GM19372 (cell line): ENCODE measurements at regions not wholly inside any gene's neighbourhood (a gene's known extent, or its start where the extent isn't known, plus 50 kb on each side); places are given as distances from the start of the nearest gene placed in this dataset.
"Not testable (repeated sequence)": the region's sequence is repeated elsewhere in the genome, so short reads cannot be mapped to it uniquely, and the experiment has no call there.

Experiments used
- ATAC-seq: cut with Tn5 transposase; IDR thresholded peaks from one replicate; pipeline ENCODE4 v1.9.1; 2021; ENCODE audit warnings: mild to moderate bottlenecking, low read depth, moderate library complexity; ENCODE audit not compliant: unreplicated experiment

- ATAC-seq = no peak
These were observed 93.4 kb upstream of the MAMLD1 start for GRCh38 chrX:150269605-150270254.

GRCh38 chrX:150270622-150271021, 92.5 kb upstream of the MAMLD1 start:
- ATAC-seq = no peak

- not testable (repeated sequence) for ATAC-seq
These were observed 89.4 kb upstream of the MAMLD1 start for GRCh38 chrX:150273575-150274294.

GRCh38 chrX:150282953-150283352, 80.2 kb upstream of the MAMLD1 start:
- ATAC-seq = no peak

DNA sequence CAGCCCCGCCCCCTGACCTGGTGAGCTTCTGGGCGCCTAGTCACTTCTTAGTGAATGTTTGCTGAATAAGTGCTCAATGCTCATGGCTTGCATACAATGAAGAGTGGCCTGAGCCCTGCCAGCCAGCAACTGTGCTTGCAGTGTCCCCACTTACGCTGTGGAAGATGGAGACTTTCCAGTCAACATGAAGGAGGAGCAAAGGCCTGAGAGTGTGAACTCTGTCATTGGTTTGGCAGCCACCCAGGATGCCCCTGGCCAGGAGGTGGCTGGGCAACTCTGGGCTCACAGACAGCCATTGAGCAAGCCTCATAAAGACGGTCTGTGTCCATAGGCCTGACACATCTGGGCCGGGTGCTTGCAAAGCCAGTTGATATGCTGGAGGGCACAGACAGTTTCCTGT, 72.1 kb upstream of the MAMLD1 start:
- no peak for ATAC-seq

DNA sequence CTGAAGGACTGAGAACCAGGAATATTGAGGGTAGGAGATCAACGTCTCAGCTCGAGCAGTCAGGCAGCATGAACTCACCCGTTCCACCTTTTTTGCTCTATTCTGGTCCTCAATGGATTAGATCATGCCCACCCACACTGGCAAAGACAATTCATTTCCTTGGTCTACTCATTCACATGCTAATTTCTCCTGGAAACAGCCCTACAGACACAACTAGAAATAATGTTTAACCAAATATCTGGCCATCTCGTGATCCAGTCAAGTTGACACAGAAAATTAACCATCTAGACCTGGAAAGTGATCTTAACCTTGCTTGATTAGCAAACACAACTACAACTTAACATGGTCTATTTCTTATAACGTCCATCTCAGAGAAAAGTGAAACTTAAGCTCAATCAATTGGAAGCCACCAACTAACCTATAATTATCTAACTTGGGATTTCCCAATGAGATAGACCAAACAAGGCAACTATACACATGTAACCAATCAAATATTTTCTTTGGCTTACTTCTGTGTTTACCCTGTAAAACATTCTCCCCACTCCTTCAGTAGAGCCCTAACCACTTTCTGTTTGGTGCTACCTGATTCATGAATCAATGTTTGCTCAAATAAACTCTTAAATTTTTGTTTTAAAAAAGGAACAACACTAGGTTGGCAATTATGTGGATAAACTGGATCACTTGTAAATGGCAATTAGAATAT, 69.7 kb upstream of the MAMLD1 start:
- no peak for ATAC-seq

- no peak for ATAC-seq
These were observed 64.1 kb upstream of the MAMLD1 start for GRCh38 chrX:150298841-150299551.

GRCh38 chrX:150299579-150299978, 63.5 kb upstream of the MAMLD1 start:
- no peak for ATAC-seq

DNA sequence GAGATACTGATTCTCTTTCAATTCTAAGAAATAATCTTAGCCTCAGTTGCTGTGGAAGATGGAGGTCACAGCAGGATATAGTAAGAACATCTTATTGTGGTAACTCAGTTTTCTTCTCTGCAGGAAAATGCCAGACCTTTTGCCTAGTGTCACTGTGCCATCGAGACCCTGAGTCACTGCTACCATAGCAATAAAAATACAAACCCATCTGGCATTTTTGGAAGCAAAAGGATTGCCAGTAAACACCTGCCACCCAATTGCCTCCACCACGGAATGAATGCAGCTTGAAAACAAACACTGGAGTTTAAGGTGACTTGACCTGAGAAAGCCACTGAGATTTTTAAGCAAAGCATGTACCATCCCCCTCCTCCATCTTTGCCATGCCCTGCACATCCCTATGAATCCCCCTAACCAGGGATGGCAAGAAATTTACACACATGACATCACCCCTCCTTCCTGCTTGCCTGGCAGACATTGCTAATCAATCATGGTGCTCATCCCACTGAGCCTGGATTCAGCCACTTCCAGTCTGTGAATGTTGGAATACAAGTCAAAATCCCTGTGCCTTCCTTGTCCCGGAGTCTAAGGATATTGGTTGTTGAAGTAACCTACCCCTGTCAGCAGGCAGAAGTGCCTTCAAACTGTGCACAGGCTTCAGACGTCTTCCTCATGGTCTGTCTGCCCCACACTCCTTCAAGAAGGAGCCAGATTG, 59.6 kb upstream of the MAMLD1 start:
- ATAC-seq = no peak

DNA sequence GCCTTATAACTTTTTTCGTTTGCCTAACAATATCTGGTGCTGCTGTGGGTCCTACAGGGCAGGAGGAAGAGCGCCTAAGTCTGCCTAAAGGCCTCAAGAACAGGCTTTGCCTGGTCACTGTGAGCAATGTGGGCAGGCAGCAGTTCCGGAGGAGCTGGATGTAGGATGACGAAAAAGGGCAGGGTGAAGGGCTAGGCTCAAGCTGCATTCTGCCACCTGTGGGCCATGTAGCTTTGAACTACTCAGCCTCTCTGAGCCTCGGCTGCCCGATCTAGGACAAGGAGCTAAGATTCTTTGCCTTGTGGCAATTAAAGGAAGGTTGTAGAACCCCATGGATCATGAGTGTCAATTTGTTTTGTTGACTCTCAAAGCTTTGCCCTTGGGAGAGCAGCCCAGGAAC, 57.1 kb upstream of the MAMLD1 start:
- no peak for ATAC-seq

- no peak for ATAC-seq
These were observed 55.1 kb upstream of the MAMLD1 start for GRCh38 chrX:150308041-150308440.

GRCh38 chrX:150308532-150309157, 54.5 kb upstream of the MAMLD1 start:
- ATAC-seq = no peak

- no peak for ATAC-seq
These were observed 52.7 kb upstream of the MAMLD1 start for GRCh38 chrX:150310417-150310816.

DNA sequence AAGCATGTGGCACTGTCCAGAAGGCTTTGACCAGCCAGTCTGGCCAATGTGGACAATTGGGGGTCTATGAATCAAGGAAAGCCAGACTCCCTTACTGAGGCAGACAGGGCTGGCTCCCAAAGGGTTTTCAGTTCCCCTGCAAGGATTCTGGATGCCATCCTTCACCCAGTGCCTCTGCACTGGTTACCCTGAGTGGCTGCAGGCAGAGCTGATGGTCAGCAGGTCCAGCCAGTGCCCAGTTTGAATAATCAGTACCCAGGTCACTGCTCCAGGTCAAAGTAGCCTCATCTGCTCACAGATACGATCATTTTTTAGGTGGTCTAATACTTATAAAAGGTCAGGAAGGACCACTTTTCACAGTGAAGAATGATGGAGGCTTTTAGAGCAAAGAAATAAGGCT, 52.2 kb upstream of the MAMLD1 start:
- no peak for ATAC-seq

DNA sequence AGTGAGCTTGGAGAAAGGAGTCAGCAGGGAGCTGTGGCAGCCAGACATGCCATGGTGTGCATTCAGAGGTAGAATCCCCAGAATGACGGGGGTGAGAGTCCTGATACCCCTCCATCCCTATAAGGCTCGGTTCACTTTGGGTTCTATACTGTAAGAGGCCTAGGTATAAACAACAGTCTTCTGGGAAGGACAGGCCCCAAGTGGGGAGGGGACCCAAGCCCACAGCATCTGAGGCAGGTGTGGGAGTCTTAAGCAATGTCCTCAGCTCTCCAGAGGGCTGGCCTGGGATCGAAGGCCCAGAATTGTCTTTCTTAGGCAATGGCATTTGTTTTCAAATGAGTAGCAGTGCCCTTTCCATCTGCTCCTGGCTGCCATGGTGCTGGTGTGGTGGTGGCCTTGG, 50.2 kb upstream of the MAMLD1 start:
- no peak for ATAC-seq
